AG09309 (cell line): ENCODE measurements at regions not wholly inside any gene's neighbourhood (a gene's known extent, or its start where the extent isn't known, plus 50 kb on each side); places are given as distances from the start of the nearest gene placed in this dataset.

Source experiments
- DNase-seq: peaks from one replicate; pipeline ENCODE4 v3.0.0-alpha.2; 2010; ENCODE audit warnings: low read depth
- H3K4me3 ChIP-seq: 2 replicates; pipeline ENCODE4 v1.5.1; 2011; ENCODE audit warnings: mild to moderate bottlenecking, low read depth, low read length, moderate library complexity; ENCODE audit not compliant: control insufficient read depth
- CTCF ChIP-seq: IDR thresholded peaks from 2 replicates; pipeline ENCODE4 v1.5.1; 2011; ENCODE audit warnings: mild to moderate bottlenecking, low read depth, low read length, inconsistent platforms; ENCODE audit not compliant: insufficient read depth, control insufficient read depth; ENCODE audit errors: missing control alignments

DNA sequence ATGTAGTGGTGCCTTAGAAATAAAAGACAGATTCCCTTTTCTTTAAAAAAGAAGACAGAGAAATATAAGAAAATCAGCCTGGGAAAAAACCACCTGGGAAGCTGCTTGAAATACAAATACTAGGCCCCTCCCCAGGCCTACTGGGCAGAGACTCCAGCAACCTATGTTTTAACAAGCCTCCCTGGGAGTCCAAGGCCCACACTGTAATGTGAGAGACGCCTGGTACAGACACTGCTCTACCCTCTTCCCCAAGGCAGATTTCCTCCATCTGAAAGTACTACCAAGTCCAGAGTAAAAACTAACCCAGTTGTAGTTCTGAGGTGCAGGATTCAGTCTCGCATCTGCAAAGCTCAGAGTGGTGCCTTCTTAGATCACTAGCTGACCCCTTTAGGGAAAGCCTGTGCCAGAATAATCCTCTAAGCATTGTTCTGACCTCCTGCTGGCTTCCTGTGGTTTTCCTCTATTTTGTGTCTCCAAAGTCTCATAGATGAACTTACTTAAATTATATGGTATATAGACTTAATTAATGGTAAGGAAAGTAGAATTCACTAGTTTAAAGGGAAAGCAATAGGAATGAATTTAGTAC, 270.2 kb upstream of the SLC35B3 start:
- TF ChIP-seq CTCF: no peak
- DNase-seq: no peak
- H3K4me3 ChIP-seq: no peak overlapping the region

DNA sequence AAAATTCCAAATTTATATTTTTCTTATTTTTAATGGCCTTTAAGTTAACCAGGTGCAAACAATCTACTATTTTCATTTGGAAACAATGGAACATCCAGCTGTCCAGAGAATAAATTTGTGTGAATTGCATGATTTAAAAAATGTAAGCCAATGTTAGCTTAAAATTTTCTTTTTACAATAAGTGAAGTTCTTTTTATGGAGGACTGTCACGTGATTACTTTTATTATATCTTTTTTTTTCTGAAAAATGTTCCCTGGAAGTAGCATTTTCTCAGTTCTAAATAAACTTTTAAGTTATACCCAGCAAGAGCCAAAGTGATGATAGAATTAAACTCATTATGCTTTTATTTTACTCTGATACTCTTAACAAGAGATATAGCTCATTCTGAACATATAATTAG, 267.7 kb upstream of the SLC35B3 start:
- no peak for DNase-seq
- no peak overlapping the region for H3K4me3 ChIP-seq
- TF ChIP-seq CTCF: no peak

DNA sequence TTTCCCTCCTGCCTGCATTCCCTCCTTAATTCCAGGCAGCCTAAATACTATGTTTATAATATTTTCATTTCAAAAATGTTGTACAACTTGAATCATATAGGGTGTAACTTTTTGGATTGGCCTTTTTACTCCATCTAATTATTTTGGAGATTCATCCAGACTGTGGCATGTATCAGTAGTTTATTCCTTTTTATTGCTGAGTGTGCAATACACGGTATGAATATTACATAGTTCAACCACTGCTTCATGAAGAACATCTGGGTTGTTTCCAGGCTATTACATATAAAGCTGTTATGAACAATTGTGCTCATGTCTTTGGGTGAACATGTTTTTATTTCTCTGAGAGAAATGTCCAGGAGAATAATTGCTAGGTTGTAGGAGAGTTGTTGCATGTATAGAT, 253.5 kb upstream of the SLC35B3 start:
- no peak for TF ChIP-seq CTCF
- DNase-seq: no peak

GRCh38 chr6:8686077-8686476, 250.7 kb upstream of the SLC35B3 start:
- no peak overlapping the region for H3K4me3 ChIP-seq
- no peak for DNase-seq
- TF ChIP-seq CTCF: no peak

More for the DNA sequence above, 253.5 kb upstream of the SLC35B3 start:
- H3K4me3 ChIP-seq: no peak overlapping the region

DNA sequence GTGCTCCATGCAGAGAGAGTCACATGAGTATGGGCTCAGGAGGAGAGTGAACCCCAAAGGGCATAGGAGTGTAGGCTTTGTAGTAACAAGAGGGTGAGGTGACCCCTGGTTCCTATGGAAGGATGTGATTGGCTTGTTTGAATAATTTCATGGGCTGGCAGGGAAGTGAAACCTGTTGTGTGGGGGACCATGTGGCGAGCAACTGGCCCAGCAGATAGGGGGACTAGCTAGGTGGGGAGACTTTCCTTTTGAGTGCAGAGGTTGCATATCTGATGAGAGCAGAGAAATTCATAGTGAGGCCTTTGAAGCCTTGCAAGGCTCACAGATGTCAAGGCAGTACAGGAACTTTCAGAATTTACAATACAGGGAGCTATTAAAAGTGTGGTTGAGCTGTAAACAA, 247.9 kb upstream of the SLC35B3 start:
- no peak for TF ChIP-seq CTCF
- DNase-seq: no peak
- no peak overlapping the region for H3K4me3 ChIP-seq

- no peak for TF ChIP-seq CTCF
- DNase-seq: no peak
Observed at GRCh38 chr6:8679823-8680222, 244.5 kb upstream of the SLC35B3 start.

DNA sequence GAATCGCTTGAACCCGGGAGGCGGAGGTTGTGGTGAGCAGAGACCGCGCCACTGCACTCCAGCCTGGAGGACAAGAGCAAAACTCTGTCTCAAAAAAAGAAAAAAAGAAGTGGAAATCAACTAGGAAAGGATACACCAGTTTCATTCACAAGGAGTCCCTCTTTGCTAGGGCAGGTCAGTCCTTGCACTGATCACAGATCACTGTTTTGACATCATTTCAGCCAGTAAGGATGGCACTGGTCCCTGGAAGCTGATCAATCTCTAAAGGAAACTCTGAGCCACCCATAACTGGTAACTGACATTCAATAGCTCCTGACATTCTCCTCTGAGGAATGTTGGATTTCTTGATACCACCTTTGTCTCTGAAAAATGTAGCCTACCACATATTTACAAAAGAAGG, 243.1 kb upstream of the SLC35B3 start:
- TF ChIP-seq CTCF: no peak
- no peak overlapping the region for H3K4me3 ChIP-seq
- DNase-seq: no peak

More at GRCh38 chr6:8679823-8680222, 244.5 kb upstream of the SLC35B3 start:
- no peak overlapping the region for H3K4me3 ChIP-seq
